Gastrocnemius medialis (tissue), 4 donors: ENCODE measurements at regions not wholly inside any gene's neighbourhood (a gene's known extent, or its start where the extent isn't known, plus 50 kb on each side); places are given as distances from the start of the nearest gene placed in this dataset.
"Not testable (repeated sequence)": the region's sequence is repeated elsewhere in the genome, so short reads cannot be mapped to it uniquely, and the experiment has no call there.

Source experiments
- ATAC-seq, 2 donors: fragments of 150-250 bp; one replicate each; pipeline ENCODE4 v1.9.1; 2016
- DNase-seq, 2 donors: peaks; one replicate each; pipeline ENCODE4 v3.0.0-alpha.2; 2019
- H3K27ac ChIP-seq, 4 donors: fragments of 200-600 bp; sonication (generic); 1 replicate in 1 of 4; 2 replicates in 3 of 4; pipeline ENCODE4 v1.5.1; 2016 to 2018; ENCODE audit warnings: mild to moderate bottlenecking in 2 of 4, moderate library complexity in 1 of 4
- H3K27me3 ChIP-seq, 3 donors: fragments of 200-600 bp; sonication (generic) in 2 of 3; 1 replicate in 1 of 3; 2 replicates in 2 of 3; pipeline versions ENCODE4 v1.5.1 to v1.6.0; 2016 to 2019; ENCODE audit warnings: mild to moderate bottlenecking in 1 of 3, moderate library complexity in 1 of 3
- H3K36me3 ChIP-seq, 2 donors: fragments of 200-600 bp; sonication (generic) in 1 of 2; one replicate each; pipeline ENCODE4 v1.5.1; 2017 to 2018
- H3K4me1 ChIP-seq, 2 donors: fragments of 200-600 bp; sonication (generic) in 1 of 2; one replicate each; pipeline ENCODE4 v1.5.1; 2016 to 2017; ENCODE audit warnings: mild to moderate bottlenecking in 2 of 2
- H3K4me3 ChIP-seq, 4 donors: fragments of 200-600 bp; sonication (generic) in 3 of 4; 1 replicate in 1 of 4; 2 replicates in 3 of 4; pipeline ENCODE4 v1.5.1; 2016 to 2019; ENCODE audit warnings: mild to moderate bottlenecking in 2 of 4
- H3K9me3 ChIP-seq, 3 donors: fragments of 200-600 bp; sonication (generic) in 2 of 3; 1 replicate in 1 of 3; 2 replicates in 2 of 3; pipeline ENCODE4 v1.5.1; 2016 to 2019
- POLR2A ChIP-seq, 2 donors: fragments of 450-650 bp; IDR thresholded peaks; one replicate each; pipeline ENCODE4 v1.6.1; 2017; ENCODE audit warnings: antibody characterized with exemption in 2 of 2, mild to moderate bottlenecking in 2 of 2, moderate library complexity in 2 of 2
- in situ Hi-C, 4 donors: fragments of 200-750 bp; cut with MboI; loops; one replicate each; pipeline versions ENCODE4 v1.15.0 to v1.8.0; 2017; ENCODE audit warnings: low sequenced_read_pairs in 4 of 4
- intact Hi-C: fragments of 100-400 bp; cut with DNase I; formaldehyde crosslinking; loops from one replicate; pipeline ENCODE4 v1.15.1; 2023; ENCODE audit warnings: low total_unique reads
- TF ChIP-seq, protein P1 (sequence below), 5 experiments: fragments of 450-650 bp in 3 of 5; fragments of 200-600 bp in 2 of 5; sonication (generic) in 2 of 5; IDR thresholded peaks in 4 of 5; conservative IDR thresholded peaks in 1 of 5; 1 replicate in 4 of 5; 2 replicates in 1 of 5; pipeline ENCODE4 v1.5.1; 2016 to 2019; ENCODE audit warnings: antibody characterized with exemption in 5 of 5, mild to moderate bottlenecking in 3 of 5, moderate library complexity in 3 of 5

DNA sequence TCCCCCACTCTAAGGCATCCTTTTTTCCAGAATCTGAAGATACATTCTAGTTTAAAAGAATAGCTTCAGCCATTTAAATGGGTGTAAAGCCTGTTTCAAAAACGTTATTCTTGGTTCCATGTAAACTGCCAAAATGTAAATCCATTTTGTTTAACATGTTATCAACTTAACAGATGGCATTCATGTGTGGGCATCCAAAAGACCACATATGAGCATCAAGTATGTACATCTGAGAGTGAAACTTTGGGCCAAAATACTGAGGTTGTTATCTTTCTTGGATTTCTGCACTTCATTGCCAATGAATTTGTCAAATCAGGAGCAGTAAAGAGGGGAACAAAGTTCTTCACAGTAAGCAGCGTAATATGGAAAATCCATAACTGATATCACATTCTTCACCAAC is 395.4 kb downstream of the ZNF804A start:
- intact Hi-C loops (no loop called here), in situ Hi-C loops (no loop called here)
- Histone ChIP-seq H3K27ac (no peak overlapping the region), H3K4me3 (no peak overlapping the region), H3K9me3 (peaks cover 0 to 3% (median 0%) of the 10 kb centered on the region in 3 donors), H3K27me3 (no peaks in the 10 kb centered on the region), H3K36me3 (no peaks in the 10 kb centered on the region), H3K4me1 (no peaks in the 10 kb centered on the region)
- DNase-seq (no peak), ATAC-seq (no peak)
- TF ChIP-seq, protein P1, sequence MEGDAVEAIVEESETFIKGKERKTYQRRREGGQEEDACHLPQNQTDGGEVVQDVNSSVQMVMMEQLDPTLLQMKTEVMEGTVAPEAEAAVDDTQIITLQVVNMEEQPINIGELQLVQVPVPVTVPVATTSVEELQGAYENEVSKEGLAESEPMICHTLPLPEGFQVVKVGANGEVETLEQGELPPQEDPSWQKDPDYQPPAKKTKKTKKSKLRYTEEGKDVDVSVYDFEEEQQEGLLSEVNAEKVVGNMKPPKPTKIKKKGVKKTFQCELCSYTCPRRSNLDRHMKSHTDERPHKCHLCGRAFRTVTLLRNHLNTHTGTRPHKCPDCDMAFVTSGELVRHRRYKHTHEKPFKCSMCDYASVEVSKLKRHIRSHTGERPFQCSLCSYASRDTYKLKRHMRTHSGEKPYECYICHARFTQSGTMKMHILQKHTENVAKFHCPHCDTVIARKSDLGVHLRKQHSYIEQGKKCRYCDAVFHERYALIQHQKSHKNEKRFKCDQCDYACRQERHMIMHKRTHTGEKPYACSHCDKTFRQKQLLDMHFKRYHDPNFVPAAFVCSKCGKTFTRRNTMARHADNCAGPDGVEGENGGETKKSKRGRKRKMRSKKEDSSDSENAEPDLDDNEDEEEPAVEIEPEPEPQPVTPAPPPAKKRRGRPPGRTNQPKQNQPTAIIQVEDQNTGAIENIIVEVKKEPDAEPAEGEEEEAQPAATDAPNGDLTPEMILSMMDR (IDR thresholded peaks at IDR 0.05 in 4 of 5, conservative IDR thresholded peaks at IDR 0.05 in 1 of 5) = no peak
- TF ChIP-seq POLR2A (IDR thresholded peaks at IDR 0.05) = no peak

DNA sequence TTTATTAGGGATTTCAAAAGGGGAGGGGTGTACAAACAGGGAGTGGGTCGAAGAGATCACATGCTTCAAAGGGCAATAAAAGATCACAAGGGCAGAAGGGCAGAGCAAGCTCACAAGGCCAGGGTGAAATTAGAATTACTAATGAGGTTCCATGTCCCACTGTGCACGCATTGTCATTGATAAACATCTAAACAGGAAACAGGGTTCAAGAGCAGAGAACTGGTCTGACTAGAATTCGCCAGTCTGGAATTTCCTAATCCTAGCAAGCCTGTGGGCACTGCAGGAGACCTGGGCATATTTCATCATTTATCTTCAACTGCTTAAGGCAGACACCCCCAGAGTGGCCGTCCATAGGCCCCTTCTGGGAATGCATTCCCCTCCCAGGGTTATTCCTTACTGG is 408.2 kb downstream of the ZNF804A start:
- DNase-seq (no peak), ATAC-seq (no peak)
- no peak overlapping the region for H3K4me3 ChIP-seq
- no peaks in the 10 kb centered on the region for H3K4me1 ChIP-seq
- intact Hi-C loops (no loop called here), in situ Hi-C loops (no loop called here)
- no peaks in the 10 kb centered on the region for H3K27me3 ChIP-seq
- TF ChIP-seq POLR2A (IDR thresholded peaks at IDR 0.05) = no peak
- no peak overlapping the region for H3K27ac ChIP-seq
- no peaks in the 10 kb centered on the region for H3K9me3 ChIP-seq
- H3K36me3 ChIP-seq = no peaks in the 10 kb centered on the region

DNA sequence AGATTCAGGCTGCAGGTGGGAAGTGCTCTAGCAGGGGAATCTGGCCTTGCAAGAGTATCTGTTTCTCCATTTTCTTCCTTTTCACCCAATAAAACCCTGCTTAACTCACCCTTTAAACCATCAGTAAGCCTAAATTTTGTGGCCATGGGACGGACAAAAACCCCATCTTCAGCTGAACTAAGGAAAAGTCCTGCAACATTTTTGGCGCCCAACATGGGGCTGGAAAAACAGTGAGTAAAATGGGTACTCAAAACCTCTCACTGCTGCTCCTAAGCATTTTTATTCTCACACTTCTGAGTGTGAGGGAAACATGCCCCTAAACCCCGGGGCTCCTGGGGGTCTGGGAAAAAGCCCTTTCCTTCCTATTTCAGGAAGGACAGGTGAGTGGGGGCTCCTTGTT is 414.3 kb downstream of the ZNF804A start:
- Histone ChIP-seq H3K36me3 (no peaks in the 10 kb centered on the region), H3K4me3 (no peak overlapping the region), H3K27me3 (no peaks in the 10 kb centered on the region), H3K27ac (no peak overlapping the region), H3K9me3 (peaks cover 0 to 4% (median 0%) of the 10 kb centered on the region in 3 donors), H3K4me1 (no peaks in the 10 kb centered on the region)
- TF ChIP-seq POLR2A (IDR thresholded peaks at IDR 0.05) = no peak
- TF ChIP-seq, protein P1 (IDR thresholded peaks at IDR 0.05 in 4 of 5, conservative IDR thresholded peaks at IDR 0.05 in 1 of 5) = no peak
- no peak for ATAC-seq
- in situ Hi-C loops (no loop called here), intact Hi-C loops (no loop called here)
- no peak for DNase-seq

DNA sequence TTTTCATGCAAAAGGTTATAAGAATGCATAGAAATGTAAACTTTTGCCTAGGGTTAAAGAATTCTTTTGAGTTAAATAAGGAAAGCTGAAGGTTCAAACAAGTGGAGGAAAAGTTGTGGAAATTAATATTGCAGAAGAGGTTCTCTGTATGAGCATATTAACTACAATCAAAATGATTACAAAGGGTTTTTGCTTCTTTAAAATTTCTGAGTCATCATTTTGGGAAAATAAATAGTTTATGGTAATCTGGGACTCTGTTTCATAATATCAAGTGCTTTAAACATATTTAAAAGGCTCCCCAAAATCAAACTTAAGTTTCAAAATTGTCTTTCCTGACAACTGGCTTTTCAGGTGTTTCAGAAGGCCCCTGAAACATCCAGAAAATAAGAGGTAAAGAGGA is 415.7 kb downstream of the ZNF804A start:
- no peaks in the 10 kb centered on the region for H3K27me3 ChIP-seq
- DNase-seq (no peak), ATAC-seq (no peak)
- TF ChIP-seq, protein P1 (IDR thresholded peaks at IDR 0.05 in 4 of 5, conservative IDR thresholded peaks at IDR 0.05 in 1 of 5) = no peak
- no peak for TF ChIP-seq POLR2A (IDR thresholded peaks at IDR 0.05)
- in situ Hi-C loops = no loop called here
- intact Hi-C loops = no loop called here
- H3K36me3 ChIP-seq = no peaks in the 10 kb centered on the region
- H3K4me1 ChIP-seq = no peaks in the 10 kb centered on the region
- H3K27ac ChIP-seq = no peak overlapping the region
- no peak overlapping the region for H3K4me3 ChIP-seq
- peaks cover 0 to 4% (median 0%) of the 10 kb centered on the region in 3 donors for H3K9me3 ChIP-seq

DNA sequence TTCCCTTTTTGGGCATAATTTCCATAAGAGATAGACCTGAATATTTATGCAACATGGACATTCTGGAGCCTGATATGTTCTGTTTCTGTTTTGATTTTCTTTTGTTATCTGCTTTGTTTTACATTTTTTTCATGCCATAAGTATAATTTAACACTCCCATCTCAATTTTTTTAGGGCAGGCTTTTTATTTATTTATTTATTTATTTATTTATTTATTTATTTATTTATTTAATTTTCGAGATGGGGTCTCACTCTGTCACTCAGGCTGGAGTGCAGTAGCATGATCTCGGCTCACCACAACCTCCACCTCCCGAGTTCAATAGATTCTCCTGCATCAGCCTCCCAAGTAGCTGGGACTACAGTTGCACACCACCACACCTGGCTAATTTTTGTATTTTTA is 427.6 kb downstream of the ZNF804A start:
- ATAC-seq, intact Hi-C loops, DNase-seq, H3K4me1 ChIP-seq, H3K4me3 ChIP-seq, H3K27ac ChIP-seq, H3K27me3 ChIP-seq, H3K9me3 ChIP-seq, H3K36me3 ChIP-seq, in situ Hi-C loops: not testable (repeated sequence)

DNA sequence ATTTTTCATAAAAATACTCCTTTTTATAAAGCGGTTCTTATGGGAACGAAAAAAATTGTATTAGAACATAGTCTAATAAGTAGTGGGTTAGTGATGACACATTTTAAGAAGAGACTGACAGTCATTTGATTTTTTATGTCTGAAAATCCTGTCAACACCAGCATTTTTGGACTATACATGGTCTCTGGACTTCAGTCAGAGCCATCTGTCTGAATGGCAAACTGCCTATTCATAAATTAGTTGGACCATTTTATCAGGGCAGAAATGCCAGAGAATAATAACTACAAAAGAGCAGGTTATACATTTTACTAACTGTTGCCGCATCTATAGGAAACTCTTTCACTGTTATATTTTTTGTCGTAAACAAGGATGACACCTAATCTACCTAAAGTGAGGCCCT is 437.6 kb downstream of the ZNF804A start:
- intact Hi-C loops = no loop called here

More for the DNA sequence above, 437.6 kb downstream of the ZNF804A start:
- H3K4me3 ChIP-seq = no peak overlapping the region
- no peak overlapping the region for H3K27ac ChIP-seq
- in situ Hi-C loops = no loop called here
- H3K36me3 ChIP-seq = no peaks in the 10 kb centered on the region
- H3K4me1 ChIP-seq = no peaks in the 10 kb centered on the region
- H3K27me3 ChIP-seq = no peaks in the 10 kb centered on the region
- H3K9me3 ChIP-seq = no peaks in the 10 kb centered on the region
- DNase-seq (no peak), ATAC-seq (no peak)
- TF ChIP-seq POLR2A (IDR thresholded peaks at IDR 0.05) = no peak
- TF ChIP-seq, protein P1 (IDR thresholded peaks at IDR 0.05 in 4 of 5, conservative IDR thresholded peaks at IDR 0.05 in 1 of 5) = no peak
